MM.1S (cell line): ENCODE measurements at regions not wholly inside any gene's neighbourhood (a gene's known extent, or its start where the extent isn't known, plus 50 kb on each side); places are given as distances from the start of the nearest gene placed in this dataset.

ENCODE experiments used
- EZH2 ChIP-seq: fragments of 300-600 bp; sonication (generic); optimal IDR thresholded peaks from 2 replicates; pipeline ENCODE3; 2017; ENCODE audit warnings: low read depth, mild to moderate bottlenecking, antibody characterized with exemption, low read length, mixed read lengths
- EZH2phosphoT487 ChIP-seq: fragments of 300-600 bp; sonication (generic); IDR thresholded peaks from 2 replicates; pipeline ENCODE4 v1.6.1; 2018; ENCODE audit warnings: antibody characterized with exemption, low read length
- TF ChIP-seq, protein P1 (sequence below): fragments of 300-600 bp; sonication (generic); IDR thresholded peaks from 2 replicates; pipeline ENCODE4 v1.5.1; 2016; ENCODE audit warnings: antibody characterized with exemption, low read length, mixed read lengths

DNA sequence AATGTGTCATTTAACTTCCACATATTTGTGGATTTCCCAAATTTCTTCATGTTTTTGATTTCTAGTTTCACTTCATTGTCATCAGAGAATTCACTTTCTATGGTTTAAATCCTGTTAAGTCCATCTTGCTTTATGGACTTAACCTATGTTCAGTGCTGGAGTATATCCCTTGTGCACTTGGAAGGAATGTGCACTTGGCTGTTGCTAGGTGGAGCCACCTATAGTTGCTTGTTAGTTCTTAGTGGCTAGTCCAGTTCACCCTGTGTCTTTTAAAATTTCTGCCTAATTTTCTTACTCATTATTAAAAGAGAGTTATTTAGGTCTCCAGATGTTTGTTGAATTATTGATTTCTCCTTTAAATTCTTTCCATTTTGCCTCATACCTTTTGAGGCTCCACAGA is 1472.5 kb upstream of the CDH6 start:
- TF ChIP-seq, protein P1, sequence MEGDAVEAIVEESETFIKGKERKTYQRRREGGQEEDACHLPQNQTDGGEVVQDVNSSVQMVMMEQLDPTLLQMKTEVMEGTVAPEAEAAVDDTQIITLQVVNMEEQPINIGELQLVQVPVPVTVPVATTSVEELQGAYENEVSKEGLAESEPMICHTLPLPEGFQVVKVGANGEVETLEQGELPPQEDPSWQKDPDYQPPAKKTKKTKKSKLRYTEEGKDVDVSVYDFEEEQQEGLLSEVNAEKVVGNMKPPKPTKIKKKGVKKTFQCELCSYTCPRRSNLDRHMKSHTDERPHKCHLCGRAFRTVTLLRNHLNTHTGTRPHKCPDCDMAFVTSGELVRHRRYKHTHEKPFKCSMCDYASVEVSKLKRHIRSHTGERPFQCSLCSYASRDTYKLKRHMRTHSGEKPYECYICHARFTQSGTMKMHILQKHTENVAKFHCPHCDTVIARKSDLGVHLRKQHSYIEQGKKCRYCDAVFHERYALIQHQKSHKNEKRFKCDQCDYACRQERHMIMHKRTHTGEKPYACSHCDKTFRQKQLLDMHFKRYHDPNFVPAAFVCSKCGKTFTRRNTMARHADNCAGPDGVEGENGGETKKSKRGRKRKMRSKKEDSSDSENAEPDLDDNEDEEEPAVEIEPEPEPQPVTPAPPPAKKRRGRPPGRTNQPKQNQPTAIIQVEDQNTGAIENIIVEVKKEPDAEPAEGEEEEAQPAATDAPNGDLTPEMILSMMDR, result no peak
- TF ChIP-seq EZH2 (no peak), EZH2phosphoT487 (no peak)
